ENCODE measurements at regions not wholly inside any gene's neighbourhood (a gene's known extent, or its start where the extent isn't known, plus 50 kb on each side); places are given as distances from the start of the nearest gene placed in this dataset.

DNA sequence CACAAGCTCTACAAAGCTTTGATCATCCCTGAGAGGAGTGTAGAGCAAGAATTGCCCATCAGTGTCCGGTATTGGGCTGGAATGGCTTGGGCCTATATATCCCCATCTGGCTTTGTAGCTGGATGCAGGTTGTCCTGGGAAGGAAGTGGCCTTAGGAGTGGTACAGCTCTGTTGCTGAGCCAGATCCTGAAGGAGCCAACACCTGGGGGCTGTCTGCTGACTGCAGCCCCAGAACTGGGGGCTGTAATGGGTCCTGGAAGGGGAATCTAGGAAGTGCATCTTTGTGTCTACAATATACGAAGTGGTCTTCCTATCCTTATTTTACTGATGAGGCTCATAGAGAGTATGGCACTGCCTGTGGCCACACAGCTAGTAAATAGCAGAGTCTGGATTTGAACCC is 145.9 kb downstream of the CDC5L start:
- no peaks in the 10 kb centered on the region for H3K9me3 ChIP-seq (ENCODE audit: control insufficient read depth in 1 of 2, insufficient read depth in 1 of 2, low read length in 2 of 2)
- H3K4me3 ChIP-seq (ENCODE audit: low read length): no peak overlapping the region
- no peak overlapping the region for H3K27ac Mint-ChIP-seq
- peaks cover 4% of the 10 kb centered on the region for H3K27me3 Mint-ChIP-seq
- H3K36me3 Mint-ChIP-seq (ENCODE audit: low read depth): no peaks in the 10 kb centered on the region
- no peaks in the 10 kb centered on the region for H3K27me3 ChIP-seq (ENCODE audit: control insufficient read depth in 1 of 2, insufficient read depth in 2 of 2, low read length in 2 of 2)
- H3K4me1 ChIP-seq (ENCODE audit: insufficient read depth, low read length): no peaks in the 10 kb centered on the region
- H3K36me3 ChIP-seq (ENCODE audit: insufficient read depth, low read length): no peaks in the 10 kb centered on the region
- ChIA-PET CTCF (no interaction called here), POLR2A (no interaction called here)
- no peak for TF ChIP-seq CTCF (IDR thresholded peaks at IDR 0.05)
- H3K27ac ChIP-seq (ENCODE audit: low read depth in 1 of 2, low read length in 2 of 2): no peak overlapping the region
- no peak for ATAC-seq (ENCODE audit: poor library complexity)
- H3K4me3 Mint-ChIP-seq: no peak overlapping the region
- no peak for DNase-seq
- H3K4me1 Mint-ChIP-seq (ENCODE audit: low read depth): no peaks in the 10 kb centered on the region
- no peaks in the 10 kb centered on the region for H3K9me3 Mint-ChIP-seq
- intact Hi-C loops (cut with DNase I, micrococcal nuclease): no loop called here

DNA sequence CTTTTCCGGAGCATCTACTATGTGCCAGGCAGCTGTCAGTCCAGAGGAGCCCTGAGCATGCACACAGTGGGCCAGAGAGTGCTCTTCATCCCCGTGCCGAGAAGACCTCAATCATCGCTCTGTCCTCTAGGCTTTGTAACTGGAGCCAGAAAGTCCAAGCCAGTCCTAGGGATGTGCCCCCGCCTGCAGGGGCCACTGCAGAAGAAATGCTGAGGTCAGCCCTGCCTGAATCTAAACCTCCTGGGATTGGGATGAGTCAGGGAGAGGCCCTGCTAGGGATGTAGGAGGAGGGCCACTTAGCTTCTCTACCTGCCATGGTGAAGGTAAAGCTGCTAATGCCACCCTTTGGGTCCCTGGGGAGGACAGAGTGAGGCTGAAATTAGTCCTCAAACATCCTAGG is 146.8 kb downstream of the CDC5L start:
- no peak for TF ChIP-seq CTCF (IDR thresholded peaks at IDR 0.05)
- intact Hi-C loops (cut with DNase I, micrococcal nuclease): no loop called here
- H3K4me1 ChIP-seq (ENCODE audit: insufficient read depth, low read length): no peaks in the 10 kb centered on the region
- H3K4me3 ChIP-seq (ENCODE audit: low read length): no peak overlapping the region
- no peak overlapping the region for H3K27ac Mint-ChIP-seq
- ChIA-PET POLR2A (no interaction called here), CTCF (no interaction called here)
- H3K27me3 ChIP-seq (ENCODE audit: control insufficient read depth in 1 of 2, insufficient read depth in 2 of 2, low read length in 2 of 2): no peaks in the 10 kb centered on the region
- no peaks in the 10 kb centered on the region for H3K36me3 ChIP-seq (ENCODE audit: insufficient read depth, low read length)
- H3K27ac ChIP-seq (ENCODE audit: low read depth in 1 of 2, low read length in 2 of 2): no peak overlapping the region
- H3K27me3 Mint-ChIP-seq: peaks cover 4% of the 10 kb centered on the region
- no peak for DNase-seq
- H3K9me3 Mint-ChIP-seq: no peaks in the 10 kb centered on the region
- H3K4me1 Mint-ChIP-seq (ENCODE audit: low read depth): no peaks in the 10 kb centered on the region
- no peak for ATAC-seq (ENCODE audit: poor library complexity)
- H3K36me3 Mint-ChIP-seq (ENCODE audit: low read depth): no peaks in the 10 kb centered on the region
- no peaks in the 10 kb centered on the region for H3K9me3 ChIP-seq (ENCODE audit: control insufficient read depth in 1 of 2, insufficient read depth in 1 of 2, low read length in 2 of 2)
- no peak overlapping the region for H3K4me3 Mint-ChIP-seq

DNA sequence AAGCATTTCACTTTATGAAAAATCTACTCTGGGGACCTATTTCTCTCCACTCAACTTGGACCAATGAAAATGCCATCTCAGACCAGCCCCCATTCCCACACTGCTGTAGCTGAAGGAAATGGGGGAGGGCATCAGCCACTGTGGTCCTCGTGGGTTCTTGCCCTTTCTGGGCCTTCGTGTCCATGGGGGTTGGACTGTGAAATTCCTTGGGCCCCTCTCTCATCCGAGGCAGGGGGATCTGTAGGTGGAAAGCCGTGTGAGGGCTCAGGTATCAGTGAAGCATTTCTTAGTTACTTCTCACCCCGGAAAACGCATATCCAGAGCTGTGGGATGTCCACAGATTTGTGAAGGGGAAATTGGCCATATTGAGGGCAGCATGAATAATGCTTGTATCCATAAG is 147.9 kb downstream of the CDC5L start:
- H3K27ac Mint-ChIP-seq: no peak overlapping the region
- no peaks in the 10 kb centered on the region for H3K9me3 Mint-ChIP-seq
- Histone ChIP-seq H3K4me1 (ENCODE audit: insufficient read depth, low read length) (no peaks in the 10 kb centered on the region), H3K27me3 (ENCODE audit: control insufficient read depth in 1 of 2, insufficient read depth in 2 of 2, low read length in 2 of 2) (no peaks in the 10 kb centered on the region), H3K36me3 (ENCODE audit: insufficient read depth, low read length) (no peaks in the 10 kb centered on the region), H3K9me3 (ENCODE audit: control insufficient read depth in 1 of 2, insufficient read depth in 1 of 2, low read length in 2 of 2) (no peaks in the 10 kb centered on the region), H3K27ac (ENCODE audit: low read depth in 1 of 2, low read length in 2 of 2) (no peak overlapping the region), H3K4me3 (ENCODE audit: low read length) (no peak overlapping the region)
- intact Hi-C loops (cut with DNase I, micrococcal nuclease): no loop called here
- H3K36me3 Mint-ChIP-seq (ENCODE audit: low read depth): no peaks in the 10 kb centered on the region
- peaks cover 4% of the 10 kb centered on the region for H3K27me3 Mint-ChIP-seq
- no peak for TF ChIP-seq CTCF (IDR thresholded peaks at IDR 0.05)
- ATAC-seq (ENCODE audit: poor library complexity): no peak
- DNase-seq: no peak
- no peak overlapping the region for H3K4me3 Mint-ChIP-seq
- CTCF ChIA-PET: no interaction called here
- POLR2A ChIA-PET: no interaction called here
- no peaks in the 10 kb centered on the region for H3K4me1 Mint-ChIP-seq (ENCODE audit: low read depth)
